ENCODE measurements at regions not wholly inside any gene's neighbourhood (a gene's known extent, or its start where the extent isn't known, plus 50 kb on each side); places are given as distances from the start of the nearest gene placed in this dataset.

- no peak for TF ChIP-seq CTCF (conservative IDR thresholded peaks at IDR 0.05; ENCODE audit: low read length)
- TF ChIP-seq EZH2phosphoT487 (IDR thresholded peaks at IDR 0.05; ENCODE audit: borderline replicate concordance, low read depth, low read length) = no peak
Observed at GRCh38 chr2:60678551-60678950, 77.5 kb upstream of the PAPOLG start.
